ENCODE measurements at regions not wholly inside any gene's neighbourhood (a gene's known extent, or its start where the extent isn't known, plus 50 kb on each side); places are given as distances from the start of the nearest gene placed in this dataset.

- POLR2A ChIA-PET: no interaction called here
- no peak for TF ChIP-seq HOXD13 (CRISPR knock-in tag; IDR thresholded peaks at IDR 0.05; ENCODE audit: borderline replicate concordance)
- TF ChIP-seq ZNF18 (tag by site-specific recombination; IDR thresholded peaks at IDR 0.05): no peak
- TF ChIP-seq HOXC10 (CRISPR knock-in tag; IDR thresholded peaks at IDR 0.05): no peak
Measured at GRCh38 chr3:161794551-161794950, 297.9 kb downstream of the OTOL1 start.

GRCh38 chr3:161796312-161796711, 299.7 kb downstream of the OTOL1 start:
- H3K9me3 ChIP-seq (ENCODE audit: control insufficient read depth, insufficient read depth, low read depth, low read length): no peaks in the 10 kb centered on the region
- POLR2A ChIA-PET: no interaction called here
- H3K4me3 ChIP-seq (ENCODE audit: low read depth, low read length): no peak overlapping the region
- H3K27ac ChIP-seq (ENCODE audit: extremely low read depth, low read depth, low read length): no peak overlapping the region
- TF ChIP-seq ZNF561 (tag by site-specific recombination; IDR thresholded peaks at IDR 0.05; ENCODE audit: borderline replicate concordance) (no peak), ZNF202 (tag by site-specific recombination; IDR thresholded peaks at IDR 0.05; ENCODE audit: borderline replicate concordance) (no peak)
- no peaks in the 10 kb centered on the region for H3K4me1 ChIP-seq (ENCODE audit: control insufficient read depth, insufficient read depth, low read length)
- CTCF ChIA-PET: interaction anchor here (0.9 kb wide), 1 partner anchor 57 kb away, joined by 3 read pairs; no protein-coding TSS in a partner anchor
- no peaks in the 10 kb centered on the region for H3K36me3 ChIP-seq (ENCODE audit: control insufficient read depth in 2 of 2, insufficient read depth in 1 of 2, low read length in 2 of 2)

More at GRCh38 chr3:161794551-161794950, 297.9 kb downstream of the OTOL1 start:
- no peak overlapping the region for H3K27ac ChIP-seq (ENCODE audit: extremely low read depth, low read depth, low read length)
- no peaks in the 10 kb centered on the region for H3K9me3 ChIP-seq (ENCODE audit: control insufficient read depth, insufficient read depth, low read depth, low read length)
- no peak overlapping the region for H3K4me3 ChIP-seq (ENCODE audit: low read depth, low read length)
- no peaks in the 10 kb centered on the region for H3K4me1 ChIP-seq (ENCODE audit: control insufficient read depth, insufficient read depth, low read length)
- no peaks in the 10 kb centered on the region for H3K36me3 ChIP-seq (ENCODE audit: control insufficient read depth in 2 of 2, insufficient read depth in 1 of 2, low read length in 2 of 2)
- CTCF ChIA-PET: interaction anchor here (0.6 kb wide), 1 partner anchor 99 kb away, joined by 3 read pairs; no protein-coding TSS in a partner anchor

- POLR2A ChIA-PET: no interaction called here
- TF ChIP-seq ZBTB10 (tag by site-specific recombination; IDR thresholded peaks at IDR 0.05) (no peak), GLI2 (tag by site-specific recombination; IDR thresholded peaks at IDR 0.05; ENCODE audit: borderline replicate concordance, low read depth) (no peak), RBAK (tag by site-specific recombination; IDR thresholded peaks at IDR 0.05) (no peak), SALL2 (tag by site-specific recombination; IDR thresholded peaks at IDR 0.05; ENCODE audit: borderline replicate concordance) (no peak), ZNF157 (tag by site-specific recombination; IDR thresholded peaks at IDR 0.05) (no peak), FEZF1 (tag by site-specific recombination; IDR thresholded peaks at IDR 0.05) (no peak), SCRT2 (tag by site-specific recombination; IDR thresholded peaks at IDR 0.05) (no peak), ZNF621 (tag by site-specific recombination; IDR thresholded peaks at IDR 0.05) (no peak), ZNF214 (tag by site-specific recombination; IDR thresholded peaks at IDR 0.05; ENCODE audit: borderline replicate concordance) (no peak)
- CTCF ChIA-PET: interaction anchor here (0.9 kb wide), 1 partner anchor 57 kb away, joined by 3 read pairs; no protein-coding TSS in a partner anchor
- Histone ChIP-seq H3K36me3 (ENCODE audit: control insufficient read depth in 2 of 2, insufficient read depth in 1 of 2, low read length in 2 of 2) (no peaks in the 10 kb centered on the region), H3K27ac (ENCODE audit: extremely low read depth, low read depth, low read length) (no peak overlapping the region), H3K4me1 (ENCODE audit: control insufficient read depth, insufficient read depth, low read length) (no peaks in the 10 kb centered on the region), H3K9me3 (ENCODE audit: control insufficient read depth, insufficient read depth, low read depth, low read length) (no peaks in the 10 kb centered on the region), H3K4me3 (ENCODE audit: low read depth, low read length) (no peak overlapping the region)
Measured at GRCh38 chr3:161796780-161797179, 300.2 kb downstream of the OTOL1 start.

- Histone ChIP-seq H3K4me3 (ENCODE audit: low read depth, low read length) (no peak overlapping the region), H3K4me1 (ENCODE audit: control insufficient read depth, insufficient read depth, low read length) (no peaks in the 10 kb centered on the region), H3K9me3 (ENCODE audit: control insufficient read depth, insufficient read depth, low read depth, low read length) (no peaks in the 10 kb centered on the region), H3K27ac (ENCODE audit: extremely low read depth, low read depth, low read length) (no peak overlapping the region), H3K36me3 (ENCODE audit: control insufficient read depth in 2 of 2, insufficient read depth in 1 of 2, low read length in 2 of 2) (no peaks in the 10 kb centered on the region)
- CTCF ChIA-PET: no interaction called here
- POLR2A ChIA-PET: no interaction called here
- no peak for TF ChIP-seq MYNN (tag by site-specific recombination; IDR thresholded peaks at IDR 0.05; ENCODE audit: borderline replicate concordance)
- no peak for TF ChIP-seq ZNF354C (tag by site-specific recombination; IDR thresholded peaks at IDR 0.05; ENCODE audit: borderline replicate concordance, low read depth)
- no peak for TF ChIP-seq TCF7L2 (IDR thresholded peaks at IDR 0.05; ENCODE audit: borderline replicate concordance, low read depth, low read length)
- no peak for TF ChIP-seq ZNF174 (tag by site-specific recombination; IDR thresholded peaks at IDR 0.05)
- no peak for TF ChIP-seq ZBTB6 (tag by site-specific recombination; IDR thresholded peaks at IDR 0.05)
- no peak for TF ChIP-seq AEBP2 (tag by site-specific recombination; IDR thresholded peaks at IDR 0.05; ENCODE audit: borderline replicate concordance)
- no peak for TF ChIP-seq ZNF266 (tag by site-specific recombination; IDR thresholded peaks at IDR 0.05; ENCODE audit: low read depth)
- no peak for TF ChIP-seq ZNF521 (tag by site-specific recombination; IDR thresholded peaks at IDR 0.05)
- TF ChIP-seq ZNF132 (tag by site-specific recombination; IDR thresholded peaks at IDR 0.05; ENCODE audit: borderline replicate concordance): no peak
Measured at GRCh38 chr3:161798016-161798415, 301.4 kb downstream of the OTOL1 start.
